Endometrium (tissue), 2 donors: ENCODE measurements at regions not wholly inside any gene's neighbourhood (a gene's known extent, or its start where the extent isn't known, plus 50 kb on each side); places are given as distances from the start of the nearest gene placed in this dataset.
"Not testable (repeated sequence)": the region's sequence is repeated elsewhere in the genome, so short reads cannot be mapped to it uniquely, and the experiment has no call there.

Source experiments
- FAIRE-seq: peaks from 2 replicates; lab custom pipeline; 2012; peaks lifted over from hg19 to GRCh38; lab: Jason Lieb, UNC
- donor health status: control.
- donor health status: control.

DNA sequence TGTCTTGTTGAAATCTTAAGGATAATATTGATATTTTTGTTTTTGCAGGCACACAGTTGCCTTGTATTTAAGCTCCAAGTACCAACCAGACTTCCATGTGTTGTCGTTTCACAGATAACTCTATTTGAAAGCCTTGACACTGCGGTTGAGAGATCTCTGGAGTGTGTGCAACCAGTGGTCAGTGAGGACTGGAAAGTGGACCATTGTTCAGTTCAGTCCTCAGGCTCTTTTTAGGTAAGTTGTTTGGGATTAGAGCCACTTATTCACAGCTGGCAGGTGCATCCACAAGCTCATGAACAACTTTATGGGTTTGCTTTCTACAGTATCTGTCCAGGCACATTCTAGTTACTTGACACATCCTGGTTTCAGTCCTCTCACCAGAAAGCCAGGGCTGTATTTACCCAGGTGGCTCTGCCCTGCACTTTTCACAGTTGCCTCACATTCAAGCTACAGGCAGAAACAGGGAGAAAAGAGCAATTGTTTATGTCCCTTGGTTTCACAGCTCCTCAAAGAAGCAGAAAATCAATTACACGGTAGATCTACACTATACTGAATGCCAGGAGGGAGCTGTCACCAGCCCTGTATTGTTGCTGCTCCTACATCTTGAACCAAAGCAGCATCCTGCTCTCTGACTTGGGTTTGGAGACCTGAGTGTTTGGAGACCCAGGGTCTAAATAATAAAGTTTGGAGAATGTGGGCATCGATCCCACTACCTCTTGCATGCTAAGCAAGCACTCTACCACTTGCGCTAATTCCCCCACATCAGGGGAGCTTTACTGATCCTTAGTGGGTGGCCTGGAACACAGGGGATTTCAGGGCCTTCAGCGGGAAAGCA lies 543.3 kb downstream of the PRIM2 start:
- not testable (repeated sequence) for FAIRE-seq

DNA sequence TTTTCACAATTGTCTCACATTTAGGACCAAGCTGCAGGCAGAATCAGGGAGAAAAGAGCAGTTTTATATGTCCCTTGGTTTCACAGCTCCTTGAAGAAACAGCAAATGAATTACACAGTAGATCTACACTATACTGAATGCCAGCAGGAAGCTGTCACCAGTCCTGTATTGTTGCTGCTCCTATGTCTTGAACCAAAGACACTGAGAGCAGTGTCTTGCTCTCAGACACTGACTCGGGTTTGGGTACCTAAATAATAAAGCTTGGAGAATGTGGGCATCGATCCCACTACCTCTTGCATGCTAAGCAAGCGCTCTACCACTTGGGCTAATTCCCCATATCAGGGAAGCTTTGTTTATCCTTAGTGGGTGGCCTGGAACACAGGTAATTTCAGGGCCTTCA lies 552.7 kb downstream of the PRIM2 start:
- not testable (repeated sequence) for FAIRE-seq

DNA sequence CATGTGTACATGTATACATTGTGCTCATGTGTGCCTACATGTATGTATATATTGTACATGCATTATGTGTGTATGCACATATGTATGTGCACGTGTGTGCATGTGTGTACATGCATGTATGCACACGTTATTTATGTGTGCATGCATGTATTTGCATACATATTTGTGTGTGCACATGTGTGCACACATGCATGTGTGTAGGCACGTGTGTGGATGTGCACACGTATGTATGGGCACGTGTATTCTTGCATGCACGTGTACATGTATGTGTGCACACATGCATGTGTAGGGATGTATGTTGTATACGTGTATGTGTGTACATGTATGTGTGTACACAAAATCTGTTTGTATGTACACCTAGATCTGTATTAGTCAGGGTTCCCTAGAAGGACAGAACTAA lies 556.0 kb downstream of the PRIM2 start:
- not testable (repeated sequence) for FAIRE-seq

DNA sequence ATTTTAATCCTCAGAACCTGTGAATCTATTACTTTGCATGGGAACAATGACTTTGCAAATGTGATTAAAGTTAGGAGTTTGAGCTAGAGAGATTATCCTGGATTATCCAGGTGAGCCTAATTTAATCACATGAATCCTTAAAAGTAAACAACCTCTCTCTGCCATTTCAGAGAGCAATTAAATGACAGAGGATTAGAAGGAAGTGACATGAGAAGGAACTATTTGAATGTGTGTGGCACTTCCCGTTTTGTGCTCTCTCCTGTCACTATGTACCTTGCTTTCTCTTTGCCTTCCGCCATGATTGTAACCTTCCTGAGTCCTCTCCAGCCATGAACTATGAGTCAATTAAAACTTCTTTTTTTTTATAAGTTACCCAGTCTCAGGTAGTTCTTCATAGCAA lies 559.2 kb downstream of the PRIM2 start:
- FAIRE-seq: not testable (repeated sequence)

DNA sequence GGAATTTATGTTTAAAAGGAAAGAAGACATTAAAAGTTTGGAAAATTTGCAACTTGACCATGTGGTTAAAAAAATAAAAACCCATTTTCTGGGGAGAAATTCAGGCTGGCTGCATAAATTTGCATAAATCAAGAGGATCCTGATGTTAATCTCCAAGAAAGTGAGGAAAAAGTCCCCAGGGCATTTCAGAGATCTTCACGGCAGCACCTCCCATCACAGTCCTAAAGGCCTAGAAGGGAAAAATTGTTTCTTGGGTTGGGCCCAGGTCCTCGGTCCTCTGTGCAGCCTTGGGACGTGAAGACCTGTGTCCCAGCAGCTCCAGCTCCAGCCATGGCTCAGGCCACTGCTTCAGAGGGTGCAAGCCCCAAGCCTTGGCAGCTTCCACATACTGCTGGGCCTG lies 560.3 kb downstream of the PRIM2 start:
- not testable (repeated sequence) for FAIRE-seq

DNA sequence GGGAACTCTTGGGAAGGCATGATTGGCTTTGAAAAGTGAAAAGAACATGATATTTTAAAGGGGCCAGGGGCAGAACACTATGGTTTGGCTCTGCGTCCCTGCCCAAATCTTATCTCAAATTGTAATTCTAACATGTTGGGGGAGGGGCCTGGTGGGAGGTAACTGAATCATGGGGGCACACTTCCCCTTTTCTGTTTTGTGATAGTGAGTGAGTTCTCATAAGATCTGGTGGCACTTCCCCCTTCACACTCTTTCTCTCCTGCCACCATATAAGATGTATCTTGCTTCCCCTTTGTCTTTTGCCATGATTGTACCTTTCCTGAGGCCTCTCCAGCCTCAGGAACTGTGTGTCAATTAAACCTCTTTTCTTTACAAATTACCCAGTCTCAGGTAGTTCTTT lies 561.4 kb downstream of the PRIM2 start:
- not testable (repeated sequence) for FAIRE-seq

DNA sequence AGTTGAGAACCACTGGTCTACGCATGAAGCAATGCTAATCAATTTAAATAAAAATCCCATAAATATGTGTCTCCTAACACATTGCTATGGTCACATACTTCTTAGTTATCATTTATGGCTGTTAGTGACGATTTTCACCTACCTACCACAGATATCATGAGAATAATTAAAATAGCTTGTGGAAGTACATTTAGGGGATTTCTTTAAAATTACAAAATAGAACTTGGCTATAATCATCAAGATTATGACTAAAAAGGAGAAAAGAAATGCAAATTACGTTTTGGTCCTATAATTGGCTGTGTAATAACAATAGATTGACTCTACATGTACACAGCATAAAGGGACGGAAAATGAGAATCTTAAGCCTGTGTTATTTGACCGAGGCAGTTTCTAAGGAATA lies 581.4 kb downstream of the PRIM2 start:
- FAIRE-seq: not testable (repeated sequence)

DNA sequence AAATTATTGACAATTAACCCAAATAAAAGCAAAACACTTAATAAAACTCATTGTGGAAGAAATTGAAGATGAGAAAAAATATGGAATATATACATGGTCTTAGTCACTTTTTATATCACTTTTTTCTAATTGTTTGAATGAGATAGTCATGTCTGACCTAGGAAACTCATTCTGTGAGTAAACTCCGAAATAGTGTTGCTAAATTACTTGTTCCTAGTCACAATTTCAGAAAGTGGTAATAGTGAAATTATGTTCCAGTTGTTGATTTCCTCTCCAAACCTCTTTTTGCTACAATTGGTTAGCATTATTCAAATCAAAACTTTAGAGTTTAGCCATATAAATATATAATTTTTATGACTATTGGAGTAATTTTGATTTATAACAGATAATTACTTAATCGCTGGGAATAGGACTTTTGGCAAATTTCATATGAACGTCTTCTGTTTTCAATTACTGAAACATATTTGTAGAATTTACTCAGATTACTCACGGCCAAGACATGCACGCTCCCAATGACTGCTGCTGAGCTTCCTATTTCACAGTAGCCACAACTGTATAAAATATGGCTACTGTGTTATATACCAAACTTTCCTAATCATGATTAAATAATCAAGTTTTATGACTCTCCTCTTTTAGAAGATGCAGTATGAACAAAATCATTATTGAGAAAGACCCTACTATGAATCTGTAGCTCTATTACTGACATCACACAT lies 583.4 kb downstream of the PRIM2 start:
- peak; percentile 35 for FAIRE-seq

DNA sequence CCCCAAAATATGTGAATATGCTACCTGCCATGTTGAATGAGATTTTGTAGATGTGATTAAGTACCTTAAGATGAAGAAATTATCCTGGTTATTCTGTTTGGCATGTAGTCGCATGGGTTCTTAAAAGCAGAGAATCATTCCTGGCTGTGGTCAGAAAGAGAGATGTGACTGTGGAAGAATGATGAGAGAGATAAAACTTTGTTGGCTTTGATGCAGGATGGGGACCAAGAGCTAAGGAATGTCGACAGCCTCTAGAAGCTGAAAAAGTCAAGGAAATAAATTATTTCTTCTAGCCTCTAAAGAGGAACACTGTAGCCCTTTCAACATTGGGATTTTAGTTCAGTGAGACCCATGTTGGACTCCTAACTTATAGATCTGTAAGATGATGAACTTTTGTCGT lies 584.0 kb downstream of the PRIM2 start:
- not testable (repeated sequence) for FAIRE-seq

DNA sequence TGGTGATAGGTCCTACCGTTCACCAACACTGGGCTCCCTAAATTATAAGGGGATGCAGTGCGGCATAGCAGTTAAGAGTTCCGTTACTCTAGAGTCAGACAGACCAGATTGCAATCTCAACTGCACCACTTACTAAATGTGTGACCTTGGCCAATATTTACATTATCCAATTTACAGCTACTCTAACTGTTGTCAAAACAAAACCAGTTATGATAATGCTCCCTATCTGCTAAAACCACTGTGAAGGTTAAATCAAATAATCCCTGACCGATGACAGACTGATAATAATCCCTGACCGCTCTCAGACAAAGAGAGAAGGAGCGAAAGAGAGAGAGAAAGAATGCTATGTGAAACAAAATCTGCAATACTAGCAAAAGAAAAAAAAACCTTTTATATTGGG lies 586.9 kb downstream of the PRIM2 start:
- FAIRE-seq: not testable (repeated sequence)

DNA sequence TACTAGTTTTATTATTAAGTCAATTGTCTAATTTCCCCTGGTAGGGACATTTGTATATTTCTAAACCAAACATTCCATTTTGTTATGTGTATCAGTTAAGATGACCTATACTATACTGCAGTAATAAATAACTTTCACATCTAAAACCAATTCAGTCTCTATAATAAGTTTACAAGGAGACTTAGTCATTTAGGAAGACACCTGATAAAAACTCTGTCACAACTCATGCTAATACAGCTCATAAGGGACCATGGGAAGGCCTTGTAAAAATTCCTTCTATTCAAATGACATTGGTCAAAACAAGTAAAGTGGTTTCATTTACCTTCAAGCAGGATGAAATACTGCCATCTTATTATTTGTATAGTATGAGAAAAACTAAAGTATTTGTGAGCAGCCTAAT lies 597.9 kb downstream of the PRIM2 start:
- FAIRE-seq: not testable (repeated sequence)

DNA sequence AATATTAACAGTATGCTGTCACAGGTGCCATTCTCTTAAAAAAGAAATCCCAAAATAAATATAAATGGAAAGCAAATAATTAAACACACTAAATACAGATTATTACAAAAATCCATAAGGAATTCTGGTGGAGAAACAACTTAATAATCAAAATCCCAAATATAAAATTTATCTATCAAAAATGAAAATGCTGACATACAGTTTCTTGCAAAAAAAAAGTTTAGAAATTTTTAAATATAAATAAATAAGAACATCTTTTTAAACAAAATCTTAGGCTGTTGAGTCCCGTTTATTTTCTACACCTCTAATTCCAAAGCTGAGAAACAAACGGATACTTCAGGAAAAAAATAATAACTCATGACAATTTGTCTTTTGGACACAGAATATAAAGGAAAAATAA lies 625.5 kb downstream of the PRIM2 start:
- not testable (repeated sequence) for FAIRE-seq

DNA sequence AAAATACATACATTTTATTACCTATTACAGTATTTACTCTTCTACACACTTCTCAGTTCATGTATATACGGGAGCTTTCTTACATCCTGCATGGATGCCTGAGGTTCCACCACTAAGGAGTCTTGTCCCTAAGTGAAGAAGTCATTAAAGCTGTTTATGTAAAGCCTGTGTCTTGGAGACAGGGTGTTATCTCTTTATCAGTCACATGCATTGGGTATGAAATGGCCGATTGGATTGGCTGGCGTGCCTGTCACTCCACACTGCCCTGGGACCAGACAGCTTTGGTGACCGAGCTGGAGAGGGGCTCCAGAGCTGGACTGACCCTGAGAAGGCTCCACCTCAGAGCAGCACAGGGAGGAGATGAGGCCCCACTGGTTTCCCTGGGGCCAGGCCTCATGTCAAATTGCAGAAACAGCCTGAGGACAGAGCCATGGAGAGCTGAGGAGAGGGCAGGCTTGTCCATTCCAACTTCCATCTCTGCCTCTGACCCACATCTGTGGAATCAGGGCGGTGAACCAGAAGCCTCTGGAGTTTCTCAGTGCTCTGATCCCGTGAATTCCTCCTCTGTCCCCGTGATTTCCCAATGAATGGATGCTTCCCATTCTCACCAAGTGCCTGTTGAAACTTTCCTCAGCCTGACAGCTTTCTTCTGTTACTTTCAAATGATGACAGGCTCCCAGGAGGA lies 628.8 kb downstream of the PRIM2 start:
- FAIRE-seq: not testable (repeated sequence)

DNA sequence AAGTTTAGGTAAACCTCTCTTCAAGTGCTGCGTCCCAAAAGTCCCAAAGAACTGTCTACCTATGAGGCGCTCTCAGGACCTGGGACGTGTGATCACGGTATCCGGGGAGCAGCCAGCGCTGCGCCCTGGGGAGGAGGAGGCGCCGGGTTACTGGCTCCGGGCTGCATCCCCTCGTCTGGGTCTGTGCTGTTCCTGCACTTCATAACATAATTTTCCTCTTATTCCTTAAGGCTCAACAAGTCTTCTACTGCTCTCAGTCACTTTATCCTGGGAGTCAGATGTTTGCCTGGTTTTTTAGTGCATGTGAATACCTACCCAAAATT lies 629.3 kb downstream of the PRIM2 start:
- not testable (repeated sequence) for FAIRE-seq

DNA sequence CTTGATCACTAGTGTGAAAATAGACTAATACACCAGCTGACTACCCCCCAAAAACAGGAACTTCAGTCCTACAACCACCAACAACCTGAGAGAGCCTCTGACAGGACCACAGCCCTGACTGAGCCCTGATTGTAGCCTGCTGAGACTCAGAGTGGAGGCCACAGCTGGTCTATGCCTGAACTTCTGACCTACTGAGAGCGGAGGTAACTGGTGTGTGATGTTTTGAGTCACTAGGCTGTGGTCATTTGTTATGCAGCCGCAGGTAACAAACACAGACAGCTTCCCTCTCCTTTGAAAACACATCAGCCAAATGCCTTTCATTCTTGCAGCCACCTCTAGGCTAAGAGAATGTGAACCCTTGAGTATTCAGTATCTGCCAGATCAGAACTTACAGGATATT lies 631.1 kb downstream of the PRIM2 start:
- FAIRE-seq: not testable (repeated sequence)

DNA sequence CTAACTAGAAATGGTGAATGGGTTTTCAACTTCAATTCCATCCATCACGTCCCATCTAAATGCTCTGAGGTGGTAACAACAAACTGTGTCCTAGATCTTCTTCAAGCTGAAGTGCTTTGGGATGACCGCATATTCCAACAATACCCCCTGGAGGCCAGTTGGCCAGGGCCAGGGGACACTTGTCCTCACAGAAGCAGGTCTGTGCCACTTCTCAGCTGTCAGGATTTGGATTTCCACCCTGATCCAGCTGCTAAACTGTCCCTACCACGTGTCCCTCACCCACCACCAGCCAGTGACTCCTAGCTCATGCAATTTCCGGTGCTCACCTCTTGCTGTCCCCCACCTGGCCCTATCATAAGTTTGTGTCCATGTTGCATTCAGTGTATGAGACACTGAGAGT lies 633.0 kb downstream of the PRIM2 start:
- FAIRE-seq: not testable (repeated sequence)

DNA sequence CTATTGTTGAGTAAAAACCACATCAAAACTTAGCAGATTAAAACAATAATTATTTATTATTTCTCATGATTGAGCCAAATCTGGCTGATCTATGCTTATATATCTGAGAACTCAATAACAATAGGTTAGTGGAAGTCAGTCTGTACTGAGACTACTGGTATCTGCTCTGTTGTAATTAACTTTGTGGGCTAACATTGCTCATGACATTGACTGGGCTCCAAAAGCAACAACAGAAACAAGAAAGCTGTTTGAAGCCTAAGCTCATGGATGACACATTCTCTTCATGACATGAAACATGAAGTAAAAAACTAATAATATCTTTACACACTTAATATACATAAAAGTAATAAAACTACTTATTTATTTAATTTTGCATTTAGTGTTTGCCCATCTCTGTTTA lies 649.3 kb downstream of the PRIM2 start:
- not testable (repeated sequence) for FAIRE-seq

DNA sequence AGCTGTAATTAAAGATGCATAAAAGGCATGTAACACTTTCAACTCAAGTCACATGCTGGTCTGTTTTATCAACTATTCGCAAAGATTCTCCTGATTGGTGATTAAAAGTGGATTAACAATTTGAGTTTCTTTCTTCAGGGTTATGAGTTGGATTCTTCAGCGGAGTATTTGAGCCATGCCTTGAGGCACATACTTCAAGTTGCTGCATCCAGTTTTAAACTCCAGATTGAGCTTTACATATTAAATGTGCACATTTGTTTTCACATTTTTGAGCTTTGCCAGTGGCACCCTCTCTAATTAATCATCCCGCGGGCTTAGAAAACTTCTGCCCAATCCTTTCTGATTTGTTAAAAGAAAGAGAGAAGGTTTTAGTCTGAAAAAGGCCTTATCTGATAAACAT lies 654.5 kb downstream of the PRIM2 start:
- FAIRE-seq: not testable (repeated sequence)

DNA sequence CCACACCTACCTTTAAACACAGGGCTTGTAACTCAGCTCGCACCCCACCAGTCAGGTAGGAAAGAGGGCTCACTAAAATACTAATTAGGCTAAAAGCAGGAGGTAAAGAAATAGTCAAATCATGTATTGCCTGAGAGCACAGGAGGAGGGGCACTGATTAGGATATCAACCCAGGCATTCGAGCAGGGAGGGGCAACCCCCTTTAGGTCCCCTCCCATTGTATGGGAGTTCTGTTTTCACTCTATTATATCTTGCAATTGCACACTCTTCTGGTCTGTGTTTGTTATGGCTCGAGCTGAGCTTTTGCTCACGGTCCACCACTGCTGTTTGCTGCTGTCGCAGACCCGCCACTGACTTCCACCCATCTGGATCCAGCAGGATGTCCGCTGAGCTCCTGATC lies 657.2 kb downstream of the PRIM2 start:
- FAIRE-seq: no peak

DNA sequence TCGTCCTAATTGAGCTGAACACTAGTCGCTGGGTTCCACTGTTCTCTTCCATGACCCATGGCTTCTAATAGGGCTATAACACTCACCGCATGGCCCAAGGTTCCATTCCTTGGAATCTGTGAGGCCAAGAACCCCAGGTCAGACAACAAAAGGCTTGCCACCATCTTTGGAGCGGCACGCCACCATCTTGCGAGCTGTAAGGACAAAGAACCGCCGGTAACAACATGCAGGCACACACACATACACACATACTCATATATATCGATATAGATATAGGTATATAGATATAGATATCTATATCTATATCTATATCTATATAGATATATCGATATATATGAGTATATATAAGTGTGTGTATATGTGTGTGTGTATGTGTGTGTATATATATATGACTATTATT lies 657.7 kb downstream of the PRIM2 start:
- not testable (repeated sequence) for FAIRE-seq

DNA sequence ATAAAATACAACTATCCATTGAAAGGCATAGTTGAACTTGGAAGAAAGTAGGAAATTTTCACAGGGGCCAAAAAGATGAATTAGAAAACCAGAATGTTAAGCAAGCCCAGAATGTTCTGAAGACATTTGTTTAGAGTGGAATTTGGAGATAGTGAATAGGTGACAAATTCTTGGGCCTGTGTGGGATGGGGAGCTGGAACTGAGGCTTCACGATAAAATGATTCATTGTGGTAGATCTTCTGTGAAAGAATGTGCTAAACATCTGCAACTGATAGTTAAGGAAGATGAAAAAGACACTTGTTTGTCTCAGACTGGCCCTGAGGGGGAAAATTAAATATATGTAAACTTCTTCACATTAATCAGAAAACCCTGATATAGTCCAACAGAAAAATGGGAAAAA lies 658.9 kb downstream of the PRIM2 start:
- not testable (repeated sequence) for FAIRE-seq

DNA sequence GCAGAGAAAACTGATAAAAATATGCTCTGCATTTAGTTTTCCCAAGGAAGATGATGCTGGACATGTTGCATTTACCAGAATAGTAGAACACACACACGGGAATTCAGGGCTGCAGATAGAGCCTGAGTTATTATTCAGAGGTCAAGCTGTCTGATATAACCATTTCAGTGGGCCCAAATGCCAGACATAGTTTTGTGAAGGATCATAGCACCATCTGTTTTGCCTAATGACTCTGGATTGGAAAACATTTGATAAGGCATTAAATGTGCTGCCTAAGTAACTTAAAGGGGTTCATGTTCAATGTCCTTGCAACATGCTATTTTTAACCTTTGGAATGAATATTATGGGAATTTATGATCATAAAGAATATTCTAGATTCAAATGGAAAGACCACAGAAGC lies 666.2 kb downstream of the PRIM2 start:
- not testable (repeated sequence) for FAIRE-seq

DNA sequence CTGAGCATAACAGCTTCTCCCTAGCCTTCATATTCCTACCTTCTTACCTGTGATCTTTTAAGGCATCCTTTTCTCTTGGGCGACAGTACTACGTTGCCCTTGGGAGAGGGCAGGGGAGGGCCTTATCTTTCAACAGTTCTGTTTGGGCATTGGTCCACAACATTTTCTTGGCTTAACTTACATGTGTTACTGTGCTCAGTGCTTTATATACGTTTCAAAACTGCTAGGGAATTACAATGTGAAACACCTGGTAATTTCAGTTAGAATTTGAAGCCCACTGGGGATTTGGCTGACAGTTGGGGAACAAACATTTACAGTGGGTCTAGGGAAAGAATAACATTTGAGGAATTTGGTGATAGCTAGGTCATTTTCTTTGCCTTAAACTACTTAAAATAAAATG lies 667.1 kb downstream of the PRIM2 start:
- FAIRE-seq: not testable (repeated sequence)
